ENCODE measurements at regions not wholly inside any gene's neighbourhood (a gene's known extent, or its start where the extent isn't known, plus 50 kb on each side); places are given as distances from the start of the nearest gene placed in this dataset.

GRCh38 chr5:175003531-175003930 lies 279.1 kb downstream of the MSX2 start:
- no peak overlapping the region for H3K4me3 ChIP-seq (ENCODE audit: low read depth, poor library complexity, severe bottlenecking)
- DNase-seq (ENCODE audit: low spot score in 2 of 2) = no peak
- WGBS, 2 donors = 63 to 71% methylated on average over 2 of the region's 2 CpGs
- intact Hi-C loops (cut with DNase I; ENCODE audit: low total_unique reads) = no loop called here
- TF ChIP-seq CTCF (IDR thresholded peaks at IDR 0.05) (no peak), POLR2A (IDR thresholded peaks at IDR 0.05) (no peak)

GRCh38 chr5:175001876-175002645 lies 277.7 kb downstream of the MSX2 start:
- H3K4me3 ChIP-seq (ENCODE audit: low read depth, poor library complexity, severe bottlenecking) = no peak overlapping the region
- WGBS, 2 donors = 48 to 51% methylated on average over 11 of the region's 11 CpGs
- intact Hi-C loops (cut with DNase I; ENCODE audit: low total_unique reads) = no loop called here
- no peak for TF ChIP-seq POLR2A (IDR thresholded peaks at IDR 0.05)
- no peak for TF ChIP-seq CTCF (IDR thresholded peaks at IDR 0.05)
- no peak for DNase-seq (ENCODE audit: low spot score in 2 of 2)

- WGBS, 2 donors = 48 to 81% methylated on average over 2 of the region's 2 CpGs
- TF ChIP-seq CTCF (IDR thresholded peaks at IDR 0.05) (no peak), POLR2A (IDR thresholded peaks at IDR 0.05) (no peak)
- H3K4me3 ChIP-seq (ENCODE audit: low read depth, poor library complexity, severe bottlenecking) = no peak overlapping the region
- intact Hi-C loops (cut with DNase I; ENCODE audit: low total_unique reads) = no loop called here
- DNase-seq (ENCODE audit: low spot score in 2 of 2) = no peak
Observed at GRCh38 chr5:175001311-175001710, 276.9 kb downstream of the MSX2 start.

- intact Hi-C loops (cut with DNase I; ENCODE audit: low total_unique reads) = no loop called here
- WGBS, 2 donors = 58 to 74% methylated on average over 8 of the region's 8 CpGs
- no peak for DNase-seq (ENCODE audit: low spot score in 2 of 2)
- H3K4me3 ChIP-seq (ENCODE audit: low read depth, poor library complexity, severe bottlenecking) = no peak overlapping the region
- TF ChIP-seq CTCF (IDR thresholded peaks at IDR 0.05) (no peak), POLR2A (IDR thresholded peaks at IDR 0.05) (no peak)
Observed at GRCh38 chr5:174999581-174999980, 275.2 kb downstream of the MSX2 start.

GRCh38 chr5:174998131-174998730 lies 273.8 kb downstream of the MSX2 start:
- TF ChIP-seq POLR2A (IDR thresholded peaks at IDR 0.05) (no peak), CTCF (IDR thresholded peaks at IDR 0.05) (no peak)
- H3K4me3 ChIP-seq (ENCODE audit: low read depth, poor library complexity, severe bottlenecking) = no peak overlapping the region
- no peak for DNase-seq (ENCODE audit: low spot score in 2 of 2)
- WGBS, 2 donors = 84 to 86% methylated on average over 5 of the region's 5 CpGs
- intact Hi-C loops (cut with DNase I; ENCODE audit: low total_unique reads) = no loop called here

All from lower leg skin (tissue), 4 donors.